ENCODE measurements at regions not wholly inside any gene's neighbourhood (a gene's known extent, or its start where the extent isn't known, plus 50 kb on each side); places are given as distances from the start of the nearest gene placed in this dataset.

DNA sequence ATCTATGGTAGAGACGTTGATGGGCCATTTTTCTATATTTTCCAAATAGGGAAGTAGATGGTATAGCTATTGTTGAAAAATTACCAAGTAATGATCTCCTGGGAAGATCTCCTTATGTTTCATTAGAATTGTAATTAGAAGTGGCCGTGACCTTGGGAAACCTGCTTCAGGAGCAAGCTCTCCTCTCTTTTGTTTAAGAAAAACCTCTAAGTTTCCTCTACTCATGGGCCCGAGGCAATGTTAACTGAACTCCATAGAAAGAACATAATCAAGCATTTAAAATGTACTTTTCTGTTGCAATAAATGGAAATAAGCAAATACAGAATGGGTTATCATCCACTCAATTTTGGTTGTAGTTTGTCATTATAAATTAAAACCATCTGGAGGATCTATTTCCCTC is 511.2 kb upstream of the MDFIC2 start:
- no peaks in the 10 kb centered on the region for H3K27me3 Mint-ChIP-seq (ENCODE audit: insufficient read depth, unreplicated experiment)
- CTCF ChIA-PET: interaction anchor here (0.6 kb wide), 1 partner anchor 1836 kb away, joined by 3 read pairs; no protein-coding TSS in a partner anchor
- DNase-seq (ENCODE audit: unreplicated experiment): no peak
- no peak overlapping the region for H3K27ac Mint-ChIP-seq (ENCODE audit: low read depth, unreplicated experiment)
- TF ChIP-seq, protein P1, sequence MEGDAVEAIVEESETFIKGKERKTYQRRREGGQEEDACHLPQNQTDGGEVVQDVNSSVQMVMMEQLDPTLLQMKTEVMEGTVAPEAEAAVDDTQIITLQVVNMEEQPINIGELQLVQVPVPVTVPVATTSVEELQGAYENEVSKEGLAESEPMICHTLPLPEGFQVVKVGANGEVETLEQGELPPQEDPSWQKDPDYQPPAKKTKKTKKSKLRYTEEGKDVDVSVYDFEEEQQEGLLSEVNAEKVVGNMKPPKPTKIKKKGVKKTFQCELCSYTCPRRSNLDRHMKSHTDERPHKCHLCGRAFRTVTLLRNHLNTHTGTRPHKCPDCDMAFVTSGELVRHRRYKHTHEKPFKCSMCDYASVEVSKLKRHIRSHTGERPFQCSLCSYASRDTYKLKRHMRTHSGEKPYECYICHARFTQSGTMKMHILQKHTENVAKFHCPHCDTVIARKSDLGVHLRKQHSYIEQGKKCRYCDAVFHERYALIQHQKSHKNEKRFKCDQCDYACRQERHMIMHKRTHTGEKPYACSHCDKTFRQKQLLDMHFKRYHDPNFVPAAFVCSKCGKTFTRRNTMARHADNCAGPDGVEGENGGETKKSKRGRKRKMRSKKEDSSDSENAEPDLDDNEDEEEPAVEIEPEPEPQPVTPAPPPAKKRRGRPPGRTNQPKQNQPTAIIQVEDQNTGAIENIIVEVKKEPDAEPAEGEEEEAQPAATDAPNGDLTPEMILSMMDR (IDR thresholded peaks at IDR 0.05; ENCODE audit: unreplicated experiment): no peak
- intact Hi-C loops (cut with micrococcal nuclease): no loop called here
- POLR2A ChIA-PET: no interaction called here
- H3K4me1 Mint-ChIP-seq (ENCODE audit: insufficient read depth, unreplicated experiment): no peaks in the 10 kb centered on the region
- no peaks in the 10 kb centered on the region for H3K9me3 Mint-ChIP-seq (ENCODE audit: unreplicated experiment)
- no peak overlapping the region for H3K4me3 Mint-ChIP-seq (ENCODE audit: unreplicated experiment)
- no TSS peak for BruUV-seq (replicated peaks)
- H3K36me3 Mint-ChIP-seq (ENCODE audit: insufficient read depth, unreplicated experiment): no peaks in the 10 kb centered on the region

DNA sequence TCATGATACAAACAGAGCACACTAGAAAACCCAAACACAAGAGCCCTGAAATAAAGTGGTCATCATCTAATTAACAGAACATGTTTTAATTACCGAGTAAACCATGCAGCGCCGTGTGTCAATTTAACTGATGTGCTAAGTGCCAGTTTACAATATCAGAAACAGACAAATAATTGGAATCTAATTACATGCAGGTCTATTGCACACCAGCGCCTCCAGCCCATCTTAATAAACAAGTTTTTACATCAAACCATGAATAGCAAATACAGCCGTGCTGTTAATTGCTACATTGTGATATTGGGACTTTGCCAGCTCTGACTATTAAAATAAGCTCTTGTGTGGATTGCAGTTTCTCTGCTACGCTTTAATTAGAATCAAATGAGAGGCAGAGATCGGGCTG is 510.2 kb upstream of the MDFIC2 start:
- H3K36me3 Mint-ChIP-seq (ENCODE audit: insufficient read depth, unreplicated experiment): no peaks in the 10 kb centered on the region
- ChIA-PET CTCF (interaction anchor here (0.6 kb wide), 1 partner anchor 291 kb away, joined by 3 read pairs; no protein-coding TSS in a partner anchor), POLR2A (interaction anchor here (0.8 kb wide), 1 partner anchor 27 kb away, joined by 3 read pairs; no protein-coding TSS in a partner anchor)
- H3K27me3 Mint-ChIP-seq (ENCODE audit: insufficient read depth, unreplicated experiment): no peaks in the 10 kb centered on the region
- no TSS peak for BruUV-seq (replicated peaks)
- TF ChIP-seq, protein P1 (IDR thresholded peaks at IDR 0.05; ENCODE audit: unreplicated experiment): no peak
- DNase-seq (ENCODE audit: unreplicated experiment): no peak
- intact Hi-C loops (cut with micrococcal nuclease): no loop called here
- H3K4me1 Mint-ChIP-seq (ENCODE audit: insufficient read depth, unreplicated experiment): no peaks in the 10 kb centered on the region
- H3K4me3 Mint-ChIP-seq (ENCODE audit: unreplicated experiment): no peak overlapping the region
- no peaks in the 10 kb centered on the region for H3K9me3 Mint-ChIP-seq (ENCODE audit: unreplicated experiment)
- H3K27ac Mint-ChIP-seq (ENCODE audit: low read depth, unreplicated experiment): no peak overlapping the region

DNA sequence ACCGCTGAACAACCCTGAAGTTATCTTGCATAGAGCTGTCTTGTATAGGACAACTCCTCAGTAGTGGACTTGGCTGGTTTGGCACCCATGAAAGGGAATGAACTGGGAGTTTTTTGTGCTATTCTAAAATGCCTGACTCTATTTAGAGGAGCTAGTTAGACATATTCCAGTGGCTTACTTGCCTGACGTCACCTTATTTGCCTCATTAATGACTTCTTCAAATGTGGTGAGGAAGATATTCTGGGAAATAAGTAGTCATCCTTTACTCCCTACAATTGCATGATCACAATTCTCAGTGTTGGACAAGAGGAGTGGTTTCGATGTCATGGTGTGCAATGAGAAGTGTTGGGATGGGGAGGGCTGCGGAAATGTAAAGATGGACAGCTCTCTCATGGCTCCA is 509.2 kb upstream of the MDFIC2 start:
- BruUV-seq (replicated peaks): no TSS peak
- intact Hi-C loops (cut with micrococcal nuclease): no loop called here
- Mint-ChIP-seq H3K4me3 (ENCODE audit: unreplicated experiment) (no peak overlapping the region), H3K27me3 (ENCODE audit: insufficient read depth, unreplicated experiment) (no peaks in the 10 kb centered on the region), H3K27ac (ENCODE audit: low read depth, unreplicated experiment) (no peak overlapping the region), H3K4me1 (ENCODE audit: insufficient read depth, unreplicated experiment) (no peaks in the 10 kb centered on the region), H3K36me3 (ENCODE audit: insufficient read depth, unreplicated experiment) (no peaks in the 10 kb centered on the region), H3K9me3 (ENCODE audit: unreplicated experiment) (no peaks in the 10 kb centered on the region)
- no peak for DNase-seq (ENCODE audit: unreplicated experiment)
- TF ChIP-seq, protein P1 (IDR thresholded peaks at IDR 0.05; ENCODE audit: unreplicated experiment): no peak
- ChIA-PET CTCF (no interaction called here), POLR2A (no interaction called here)

DNA sequence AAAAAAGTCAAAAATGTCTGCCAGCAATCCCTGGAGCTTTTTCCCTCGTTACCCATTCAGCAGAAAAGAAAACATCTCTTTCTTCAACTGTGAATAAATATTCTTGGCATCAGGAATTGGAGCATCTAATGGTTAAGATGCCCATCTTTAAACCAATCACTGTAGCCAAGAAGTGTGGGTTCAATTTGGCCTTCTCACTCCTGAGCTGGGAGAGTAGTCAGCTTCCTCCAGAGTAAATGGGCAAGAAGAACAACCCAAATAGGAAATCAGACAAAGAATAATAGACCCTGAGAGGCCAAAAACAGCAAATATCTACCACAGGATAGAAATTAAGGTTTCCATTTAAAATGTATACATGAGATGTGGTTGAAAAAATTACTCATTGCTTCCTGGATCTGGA is 508.0 kb upstream of the MDFIC2 start:
- CTCF ChIA-PET: interaction anchor here (0.6 kb wide), 1 partner anchor 53 kb away, joined by 4 read pairs; no protein-coding TSS in a partner anchor
- POLR2A ChIA-PET: no interaction called here
- Mint-ChIP-seq H3K36me3 (ENCODE audit: insufficient read depth, unreplicated experiment) (no peaks in the 10 kb centered on the region), H3K27me3 (ENCODE audit: insufficient read depth, unreplicated experiment) (no peaks in the 10 kb centered on the region), H3K9me3 (ENCODE audit: unreplicated experiment) (no peaks in the 10 kb centered on the region), H3K4me3 (ENCODE audit: unreplicated experiment) (no peak overlapping the region), H3K27ac (ENCODE audit: low read depth, unreplicated experiment) (no peak overlapping the region), H3K4me1 (ENCODE audit: insufficient read depth, unreplicated experiment) (peaks cover 7% of the 10 kb centered on the region)
- DNase-seq (ENCODE audit: unreplicated experiment): no peak
- no TSS peak for BruUV-seq (replicated peaks)
- TF ChIP-seq, protein P1 (IDR thresholded peaks at IDR 0.05; ENCODE audit: unreplicated experiment): no peak
- intact Hi-C loops (cut with micrococcal nuclease): no loop called here
